Lung (tissue), 11 donors: ENCODE measurements at regions not wholly inside any gene's neighbourhood (a gene's known extent, or its start where the extent isn't known, plus 50 kb on each side); places are given as distances from the start of the nearest gene placed in this dataset.

Source experiments
- ATAC-seq: fragments of 200-7000 bp; cut with Tn5 transposase; one replicate; pipeline ENCODE4 v1.9.1; 2020; ENCODE audit warnings: moderate number of reproducible peaks; ENCODE audit not compliant: insufficient read depth, low FRiP score
- DNase-seq, 3 donors: peaks; one replicate each; pipeline ENCODE4 v3.0.0-alpha.2; 2013 to 2017
- H3K27ac ChIP-seq, 2 donors: one replicate each; pipeline ENCODE4 v1.5.1; 2013; ENCODE audit warnings: mild to moderate bottlenecking in 2 of 2, moderate library complexity in 2 of 2, control low read depth in 1 of 2, inconsistent platforms in 1 of 2, low read depth in 1 of 2, low read length in 1 of 2
- H3K27me3 ChIP-seq, 3 donors: one replicate each; pipeline ENCODE4 v1.5.1; 2013; ENCODE audit warnings: low read length in 2 of 3; ENCODE audit not compliant: control insufficient read depth in 3 of 3, insufficient read depth in 3 of 3
- H3K36me3 ChIP-seq, 4 donors: one replicate each; pipeline ENCODE4 v1.5.1; 2013; ENCODE audit warnings: low read length in 4 of 4, mild to moderate bottlenecking in 1 of 4, moderate library complexity in 1 of 4; ENCODE audit not compliant: control insufficient read depth in 4 of 4, insufficient read depth in 4 of 4
- H3K4me1 ChIP-seq, 5 donors: one replicate each; pipeline ENCODE4 v1.5.1; 2013; ENCODE audit warnings: low read length in 5 of 5, mild to moderate bottlenecking in 2 of 5, moderate library complexity in 1 of 5; ENCODE audit not compliant: control insufficient read depth in 5 of 5, insufficient read depth in 5 of 5
- H3K4me3 ChIP-seq: one replicate; pipeline ENCODE4 v1.5.1; 2013; ENCODE audit warnings: mild to moderate bottlenecking, control low read depth, moderate library complexity
- H3K9ac ChIP-seq, 2 donors: one replicate each; pipeline ENCODE4 v1.5.1; 2013; ENCODE audit warnings: low read length in 2 of 2, control low read depth in 1 of 2; ENCODE audit not compliant: insufficient read depth in 1 of 2
- H3K9me3 ChIP-seq, 4 donors: one replicate each; pipeline ENCODE4 v1.5.1; 2013; ENCODE audit warnings: low read length in 3 of 4, mild to moderate bottlenecking in 1 of 4, moderate library complexity in 1 of 4; ENCODE audit not compliant: control insufficient read depth in 4 of 4, insufficient read depth in 3 of 4
- CTCF ChIP-seq: IDR thresholded peaks from 2 replicates; pipeline ENCODE4 v1.5.1; 2012; ENCODE audit warnings: mild to moderate bottlenecking; ENCODE audit errors: control extremely low read depth, extremely low read depth
- WGBS, 2 donors: extraction: QIAGEN DNeasy Blood & Tissue Kit; methylation state at CpG; one replicate each; pipeline ENCODE4 v1.1.7; 2013; 5-methylcytosine and 5-hydroxymethylcytosine counted together
- donor health status: control.
- donor health status: control.
- donor health status: Bipolar disorder and iron deficiency.
- donor health status: healthy.
- donor health status: DM: yes; HTN: yes; CAD: no.

- no peak overlapping the region for H3K4me3 ChIP-seq
- H3K36me3 ChIP-seq: no peaks in the 10 kb centered on the region
- DNase-seq: no peak
- H3K27ac ChIP-seq: no peak overlapping the region
- no peaks in the 10 kb centered on the region for H3K9me3 ChIP-seq
- H3K9ac ChIP-seq: no peak overlapping the region
- ATAC-seq: no peak
- H3K4me1 ChIP-seq: no peaks in the 10 kb centered on the region
- TF ChIP-seq CTCF: no peak
- H3K27me3 ChIP-seq: no peaks in the 10 kb centered on the region
These were observed 481.1 kb upstream of the PTBP2 start for GRCh38 chr1:96240438-96240837.

DNA sequence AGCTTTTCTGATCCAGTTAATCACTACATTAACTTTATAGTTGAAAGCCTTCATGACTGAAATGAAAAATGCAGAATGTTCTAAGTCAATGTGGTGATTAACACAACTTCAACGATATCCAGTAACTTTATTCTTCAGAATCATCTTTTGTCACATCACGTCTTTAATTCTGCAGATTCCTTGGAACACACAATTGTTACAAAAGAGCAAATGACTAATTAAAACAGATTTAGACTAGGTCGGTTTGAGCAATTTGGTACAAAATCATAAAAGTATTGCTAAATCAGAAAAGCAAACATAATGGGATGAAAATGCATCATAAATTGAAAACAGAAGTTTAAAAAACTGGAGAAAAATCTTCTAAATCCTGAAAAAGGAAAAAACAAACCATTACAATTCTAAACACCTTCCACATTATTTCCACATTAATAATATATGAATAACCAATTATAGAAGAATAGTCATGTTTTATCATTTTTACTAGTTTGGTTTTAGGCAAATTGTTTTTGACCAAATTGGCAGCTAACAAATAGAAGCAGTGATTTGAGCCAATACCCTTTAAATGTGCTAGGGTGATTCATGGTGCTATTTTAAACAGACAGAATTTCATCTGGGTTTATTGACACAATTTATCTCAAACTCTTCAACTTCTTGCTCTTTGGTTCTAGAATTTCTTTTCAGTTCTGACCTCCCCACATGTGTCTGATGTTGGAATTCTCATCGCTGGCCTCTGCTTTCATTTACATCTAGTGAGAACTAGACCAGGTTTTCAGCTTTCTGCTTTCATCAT, 468.1 kb upstream of the PTBP2 start:
- 68 to 85% methylated on average over 4 of the region's 4 CpGs for WGBS, 2 donors
- ATAC-seq: no peak
- TF ChIP-seq CTCF: no peak
- Histone ChIP-seq H3K4me3 (no peak overlapping the region), H3K9me3 (no peaks in the 10 kb centered on the region), H3K4me1 (no peaks in the 10 kb centered on the region), H3K36me3 (no peaks in the 10 kb centered on the region), H3K27ac (no peak overlapping the region), H3K27me3 (no peaks in the 10 kb centered on the region), H3K9ac (no peak overlapping the region)
- no peak for DNase-seq

GRCh38 chr1:96256130-96256790, 465.3 kb upstream of the PTBP2 start:
- 70 to 78% methylated on average over 3 of the region's 3 CpGs for WGBS, 2 donors
- ATAC-seq: no peak

More at GRCh38 chr1:96256130-96256790, 465.3 kb upstream of the PTBP2 start:
- H3K4me3 ChIP-seq: no peak overlapping the region
- H3K4me1 ChIP-seq: no peaks in the 10 kb centered on the region
- DNase-seq: no peak
- no peaks in the 10 kb centered on the region for H3K9me3 ChIP-seq
- no peak overlapping the region for H3K27ac ChIP-seq
- H3K36me3 ChIP-seq: no peaks in the 10 kb centered on the region
- H3K27me3 ChIP-seq: no peaks in the 10 kb centered on the region
- no peak overlapping the region for H3K9ac ChIP-seq
- no peak for TF ChIP-seq CTCF
